ENCODE measurements at regions not wholly inside any gene's neighbourhood (a gene's known extent, or its start where the extent isn't known, plus 50 kb on each side); places are given as distances from the start of the nearest gene placed in this dataset.

DNA sequence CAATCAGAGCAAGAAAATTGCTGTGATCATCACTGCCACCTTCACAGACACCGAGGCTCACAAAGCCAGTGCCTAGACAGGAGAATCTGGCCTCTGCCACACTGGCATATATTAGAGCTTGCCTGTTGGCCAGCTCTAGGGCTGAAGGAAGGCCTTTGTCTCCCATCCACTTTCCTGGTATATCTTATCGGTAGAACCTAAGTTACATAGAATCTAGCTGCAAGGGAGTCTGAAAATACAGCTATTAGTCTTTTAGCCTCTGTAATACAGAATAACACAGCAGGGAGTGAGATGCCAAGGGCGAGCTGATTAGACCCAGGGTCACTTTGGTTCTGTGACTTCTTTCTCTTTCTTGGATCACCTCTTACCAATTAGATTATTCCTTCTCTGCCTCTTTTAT, 154.9 kb upstream of the KL start:
- Histone ChIP-seq H3K27ac (ENCODE audit: low read depth in 2 of 2, low read length in 2 of 2) (no peak overlapping the region), H3K27me3 (ENCODE audit: control insufficient read depth in 2 of 2, insufficient read depth in 2 of 2, low read length in 2 of 2) (no peaks in the 10 kb centered on the region), H3K36me3 (ENCODE audit: control insufficient read depth in 2 of 2, insufficient read depth in 2 of 2, low read length in 2 of 2) (no peaks in the 10 kb centered on the region), H3K4me3 (ENCODE audit: low read length in 2 of 2) (no peak overlapping the region), H3K9ac (ENCODE audit: low read depth in 1 of 2, low read length in 2 of 2) (no peak overlapping the region), H3K9me3 (ENCODE audit: control insufficient read depth in 2 of 2, low read length in 2 of 2) (peaks cover 0 to 3% of the 10 kb centered on the region in 2 donors), H3K4me1 (ENCODE audit: control insufficient read depth in 2 of 2, insufficient read depth in 2 of 2, low read length in 2 of 2) (no peaks in the 10 kb centered on the region)

DNA sequence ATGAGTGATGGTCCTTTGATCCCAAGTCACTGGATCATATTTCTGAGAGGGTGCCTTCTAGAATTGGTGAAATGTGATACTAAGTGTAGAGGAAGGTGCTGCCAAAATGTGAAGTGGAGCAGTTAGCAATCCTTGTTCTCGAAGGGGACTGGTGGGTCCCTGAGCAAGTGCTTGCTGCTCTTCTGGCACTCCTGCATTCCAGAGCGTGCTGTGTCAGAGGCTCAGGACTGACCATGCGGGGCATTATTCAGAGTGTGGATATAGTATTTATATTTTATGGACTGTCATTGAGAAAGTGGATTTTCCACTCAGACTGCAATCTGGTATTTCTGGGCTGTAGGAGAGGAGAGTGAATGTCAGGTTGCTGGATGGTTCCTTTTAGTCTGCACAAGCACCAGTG, 152.6 kb upstream of the KL start:
- H3K36me3 ChIP-seq (ENCODE audit: control insufficient read depth in 2 of 2, insufficient read depth in 2 of 2, low read length in 2 of 2), result no peaks in the 10 kb centered on the region
- H3K4me3 ChIP-seq (ENCODE audit: low read length in 2 of 2), result no peak overlapping the region
- H3K27ac ChIP-seq (ENCODE audit: low read depth in 2 of 2, low read length in 2 of 2), result no peak overlapping the region
- H3K9me3 ChIP-seq (ENCODE audit: control insufficient read depth in 2 of 2, low read length in 2 of 2), result peaks cover 0 to 3% of the 10 kb centered on the region in 2 donors
- no peaks in the 10 kb centered on the region for H3K27me3 ChIP-seq (ENCODE audit: control insufficient read depth in 2 of 2, insufficient read depth in 2 of 2, low read length in 2 of 2)
- H3K9ac ChIP-seq (ENCODE audit: low read depth in 1 of 2, low read length in 2 of 2), result no peak overlapping the region
- H3K4me1 ChIP-seq (ENCODE audit: control insufficient read depth in 2 of 2, insufficient read depth in 2 of 2, low read length in 2 of 2), result no peaks in the 10 kb centered on the region

DNA sequence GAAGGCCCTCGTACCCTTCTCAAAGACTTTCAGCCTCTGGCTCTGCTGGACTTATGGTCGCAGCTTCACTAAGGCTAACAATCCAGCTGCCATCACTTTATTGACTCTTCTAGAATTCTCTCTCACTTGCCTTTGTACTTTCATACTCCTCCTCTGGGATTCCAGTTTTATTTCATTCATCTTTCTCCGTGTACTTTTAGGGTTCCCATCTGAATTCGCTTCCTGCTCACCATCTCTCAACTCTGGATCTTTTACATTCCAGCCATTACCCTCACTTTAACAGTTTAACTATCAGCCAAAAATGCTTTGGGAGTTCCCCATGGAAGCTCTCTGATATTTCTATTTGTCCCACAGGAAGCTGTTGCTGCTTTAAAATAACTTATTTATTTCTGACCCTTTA, 149.3 kb upstream of the KL start:
- Histone ChIP-seq H3K36me3 (ENCODE audit: control insufficient read depth in 2 of 2, insufficient read depth in 2 of 2, low read length in 2 of 2) (no peaks in the 10 kb centered on the region), H3K4me1 (ENCODE audit: control insufficient read depth in 2 of 2, insufficient read depth in 2 of 2, low read length in 2 of 2) (no peaks in the 10 kb centered on the region), H3K27me3 (ENCODE audit: control insufficient read depth in 2 of 2, insufficient read depth in 2 of 2, low read length in 2 of 2) (no peaks in the 10 kb centered on the region), H3K9ac (ENCODE audit: low read depth in 1 of 2, low read length in 2 of 2) (no peak overlapping the region), H3K27ac (ENCODE audit: low read depth in 2 of 2, low read length in 2 of 2) (no peak overlapping the region), H3K9me3 (ENCODE audit: control insufficient read depth in 2 of 2, low read length in 2 of 2) (no peaks in the 10 kb centered on the region), H3K4me3 (ENCODE audit: low read length in 2 of 2) (no peak overlapping the region)

DNA sequence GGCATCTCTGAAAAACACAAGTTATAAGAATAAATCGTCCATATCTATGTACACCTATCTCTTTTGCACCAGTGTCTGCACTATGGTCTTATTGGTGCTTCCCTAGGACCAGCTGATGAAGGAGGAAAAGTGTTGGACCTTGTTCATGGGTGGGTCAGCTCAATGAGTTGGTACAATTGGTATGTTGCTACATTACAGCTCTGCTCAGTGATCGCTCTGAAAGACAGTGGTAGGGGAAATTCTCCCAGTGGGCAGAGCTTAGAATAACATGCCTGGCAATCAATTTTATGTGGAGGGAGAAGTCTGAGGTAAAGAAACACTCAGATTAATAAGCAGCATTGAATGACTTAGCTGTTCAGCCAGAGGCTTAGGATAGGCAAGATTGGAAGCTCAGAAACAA, 138.7 kb upstream of the KL start:
- Histone ChIP-seq H3K36me3 (ENCODE audit: control insufficient read depth in 2 of 2, insufficient read depth in 2 of 2, low read length in 2 of 2) (no peaks in the 10 kb centered on the region), H3K9ac (ENCODE audit: low read depth in 1 of 2, low read length in 2 of 2) (no peak overlapping the region), H3K9me3 (ENCODE audit: control insufficient read depth in 2 of 2, low read length in 2 of 2) (no peaks in the 10 kb centered on the region), H3K27me3 (ENCODE audit: control insufficient read depth in 2 of 2, insufficient read depth in 2 of 2, low read length in 2 of 2) (no peaks in the 10 kb centered on the region), H3K27ac (ENCODE audit: low read depth in 2 of 2, low read length in 2 of 2) (no peak overlapping the region), H3K4me3 (ENCODE audit: low read length in 2 of 2) (no peak overlapping the region), H3K4me1 (ENCODE audit: control insufficient read depth in 2 of 2, insufficient read depth in 2 of 2, low read length in 2 of 2) (no peaks in the 10 kb centered on the region)

DNA sequence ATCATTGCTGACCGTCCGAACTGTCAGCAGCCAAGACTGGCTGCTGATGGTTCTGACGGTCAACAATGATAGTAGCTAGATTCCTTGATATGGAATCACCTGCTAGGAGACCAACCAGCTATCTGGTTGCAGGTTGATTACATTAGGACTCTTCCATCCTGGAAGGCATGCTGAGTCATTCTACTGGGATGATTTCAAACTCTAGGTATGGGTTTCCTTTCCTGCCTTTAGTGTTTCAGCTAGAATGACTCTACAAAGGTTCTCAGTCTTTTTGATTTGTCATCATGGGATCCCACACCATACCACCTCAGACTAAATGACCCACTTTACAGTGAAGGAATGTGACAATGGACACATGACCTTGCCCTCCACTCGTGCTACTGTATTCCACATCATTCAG, 138.1 kb upstream of the KL start:
- H3K4me1 ChIP-seq (ENCODE audit: control insufficient read depth in 2 of 2, insufficient read depth in 2 of 2, low read length in 2 of 2), result no peaks in the 10 kb centered on the region
- no peaks in the 10 kb centered on the region for H3K9me3 ChIP-seq (ENCODE audit: control insufficient read depth in 2 of 2, low read length in 2 of 2)
- H3K27ac ChIP-seq (ENCODE audit: low read depth in 2 of 2, low read length in 2 of 2), result no peak overlapping the region
- no peaks in the 10 kb centered on the region for H3K36me3 ChIP-seq (ENCODE audit: control insufficient read depth in 2 of 2, insufficient read depth in 2 of 2, low read length in 2 of 2)
- no peak overlapping the region for H3K4me3 ChIP-seq (ENCODE audit: low read length in 2 of 2)
- H3K27me3 ChIP-seq (ENCODE audit: control insufficient read depth in 2 of 2, insufficient read depth in 2 of 2, low read length in 2 of 2), result no peaks in the 10 kb centered on the region
- H3K9ac ChIP-seq (ENCODE audit: low read depth in 1 of 2, low read length in 2 of 2), result no peak overlapping the region

DNA sequence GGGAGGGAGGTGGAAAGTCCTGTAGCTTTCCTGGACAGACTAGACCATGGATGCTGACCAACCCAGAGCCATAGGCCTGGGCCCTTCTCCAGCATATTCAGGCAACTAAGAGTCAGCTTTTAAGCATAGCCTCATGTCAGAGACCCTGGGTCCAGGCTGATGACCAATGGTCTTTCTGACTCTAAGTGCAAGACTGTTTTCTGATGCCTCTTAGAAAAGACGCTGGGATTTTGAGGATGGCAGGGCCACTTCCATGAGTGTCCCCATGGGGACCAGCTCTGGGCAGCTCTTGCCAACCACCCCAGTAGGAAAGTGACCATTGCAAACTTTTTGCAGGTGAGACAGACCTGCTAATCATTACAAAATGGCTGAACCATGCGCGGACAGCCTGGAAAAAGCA, 135.6 kb upstream of the KL start:
- Histone ChIP-seq H3K4me1 (ENCODE audit: control insufficient read depth in 2 of 2, insufficient read depth in 2 of 2, low read length in 2 of 2) (no peaks in the 10 kb centered on the region), H3K9ac (ENCODE audit: low read depth in 1 of 2, low read length in 2 of 2) (no peak overlapping the region), H3K4me3 (ENCODE audit: low read length in 2 of 2) (no peak overlapping the region), H3K36me3 (ENCODE audit: control insufficient read depth in 2 of 2, insufficient read depth in 2 of 2, low read length in 2 of 2) (no peaks in the 10 kb centered on the region), H3K27ac (ENCODE audit: low read depth in 2 of 2, low read length in 2 of 2) (no peak overlapping the region), H3K9me3 (ENCODE audit: control insufficient read depth in 2 of 2, low read length in 2 of 2) (no peaks in the 10 kb centered on the region), H3K27me3 (ENCODE audit: control insufficient read depth in 2 of 2, insufficient read depth in 2 of 2, low read length in 2 of 2) (no peaks in the 10 kb centered on the region)

DNA sequence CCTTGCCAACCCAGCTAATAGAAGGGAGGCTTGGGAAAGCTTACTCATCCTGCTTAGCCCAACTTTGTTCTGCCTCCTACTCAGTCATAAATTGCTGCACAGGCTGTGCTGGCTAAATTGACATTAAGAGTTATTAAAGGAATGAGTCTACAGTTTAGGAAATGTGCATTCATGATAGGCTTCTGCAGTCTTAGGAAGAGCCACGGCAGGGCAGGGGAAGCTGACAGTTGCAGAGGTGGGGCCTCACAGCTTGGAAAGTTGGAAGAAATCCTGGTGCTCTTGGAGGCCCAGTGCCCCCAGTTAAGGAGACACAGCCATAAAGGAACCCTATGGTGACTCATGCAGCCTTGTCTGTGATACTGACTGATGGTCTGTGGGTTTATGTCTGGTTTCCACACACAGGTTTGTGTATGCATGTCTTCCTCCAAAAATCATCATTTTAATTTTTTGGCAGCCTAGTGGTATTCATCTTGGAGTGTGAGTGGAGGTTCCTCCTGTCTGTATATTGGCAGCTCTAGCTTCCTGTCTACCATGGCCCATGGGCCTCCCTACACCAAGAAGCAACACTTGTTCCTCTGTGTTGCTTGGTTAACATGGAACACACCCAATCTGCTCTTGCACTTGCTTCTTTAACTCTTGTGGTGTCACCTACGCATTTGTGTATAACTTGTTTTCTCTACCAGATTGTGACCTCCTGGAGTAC, 135.0 kb upstream of the KL start:
- H3K4me3 ChIP-seq (ENCODE audit: low read length in 2 of 2), result no peak overlapping the region
- H3K4me1 ChIP-seq (ENCODE audit: control insufficient read depth in 2 of 2, insufficient read depth in 2 of 2, low read length in 2 of 2), result no peaks in the 10 kb centered on the region
- no peaks in the 10 kb centered on the region for H3K27me3 ChIP-seq (ENCODE audit: control insufficient read depth in 2 of 2, insufficient read depth in 2 of 2, low read length in 2 of 2)
- no peak overlapping the region for H3K27ac ChIP-seq (ENCODE audit: low read depth in 2 of 2, low read length in 2 of 2)
- no peaks in the 10 kb centered on the region for H3K36me3 ChIP-seq (ENCODE audit: control insufficient read depth in 2 of 2, insufficient read depth in 2 of 2, low read length in 2 of 2)
- H3K9me3 ChIP-seq (ENCODE audit: control insufficient read depth in 2 of 2, low read length in 2 of 2), result no peaks in the 10 kb centered on the region
- H3K9ac ChIP-seq (ENCODE audit: low read depth in 1 of 2, low read length in 2 of 2), result no peak overlapping the region

DNA sequence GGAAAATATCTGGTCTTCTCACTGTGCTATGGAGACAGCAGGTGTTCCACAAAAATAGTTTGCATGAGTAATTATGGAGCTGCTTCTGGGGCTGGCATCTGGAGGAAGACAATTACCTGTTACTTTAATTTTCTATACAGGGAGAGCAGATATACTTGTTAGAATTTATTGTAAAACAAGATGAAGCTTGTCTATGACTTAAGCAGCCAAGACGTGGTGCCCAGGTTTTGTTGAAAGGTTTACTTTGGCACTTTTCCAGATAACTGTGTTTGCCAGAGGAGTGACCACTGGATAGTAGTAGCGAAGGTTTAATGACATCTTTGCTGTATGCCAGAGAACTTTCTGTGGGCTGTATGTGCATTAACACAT, 134.5 kb upstream of the KL start:
- Histone ChIP-seq H3K9ac (ENCODE audit: low read depth in 1 of 2, low read length in 2 of 2) (no peak overlapping the region), H3K36me3 (ENCODE audit: control insufficient read depth in 2 of 2, insufficient read depth in 2 of 2, low read length in 2 of 2) (no peaks in the 10 kb centered on the region), H3K27ac (ENCODE audit: low read depth in 2 of 2, low read length in 2 of 2) (no peak overlapping the region), H3K27me3 (ENCODE audit: control insufficient read depth in 2 of 2, insufficient read depth in 2 of 2, low read length in 2 of 2) (no peaks in the 10 kb centered on the region), H3K4me3 (ENCODE audit: low read length in 2 of 2) (no peak overlapping the region), H3K4me1 (ENCODE audit: control insufficient read depth in 2 of 2, insufficient read depth in 2 of 2, low read length in 2 of 2) (no peaks in the 10 kb centered on the region), H3K9me3 (ENCODE audit: control insufficient read depth in 2 of 2, low read length in 2 of 2) (no peaks in the 10 kb centered on the region)

DNA sequence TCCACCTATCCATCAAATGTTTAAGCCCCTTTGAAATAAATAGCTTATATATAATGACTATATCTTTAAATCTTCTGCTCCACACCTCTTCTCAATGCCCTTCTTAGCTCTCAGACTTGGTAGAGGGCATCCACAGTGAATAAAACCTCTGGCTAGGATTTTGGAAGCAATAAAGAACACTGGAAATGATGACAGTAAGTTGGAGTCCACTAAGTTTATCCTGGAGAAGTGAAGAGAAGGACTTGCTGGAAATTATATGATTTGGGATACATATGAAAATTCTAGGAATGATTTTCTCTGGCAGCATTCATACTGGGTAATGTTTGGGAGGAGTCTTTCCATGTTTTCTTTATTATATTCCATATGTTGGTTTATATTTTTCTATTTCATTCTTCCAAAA, 133.5 kb upstream of the KL start:
- Histone ChIP-seq H3K36me3 (ENCODE audit: control insufficient read depth in 2 of 2, insufficient read depth in 2 of 2, low read length in 2 of 2) (no peaks in the 10 kb centered on the region), H3K9me3 (ENCODE audit: control insufficient read depth in 2 of 2, low read length in 2 of 2) (peaks cover 0 to 3% of the 10 kb centered on the region in 2 donors), H3K27ac (ENCODE audit: low read depth in 2 of 2, low read length in 2 of 2) (no peak overlapping the region), H3K9ac (ENCODE audit: low read depth in 1 of 2, low read length in 2 of 2) (no peak overlapping the region), H3K4me1 (ENCODE audit: control insufficient read depth in 2 of 2, insufficient read depth in 2 of 2, low read length in 2 of 2) (no peaks in the 10 kb centered on the region), H3K4me3 (ENCODE audit: low read length in 2 of 2) (no peak overlapping the region), H3K27me3 (ENCODE audit: control insufficient read depth in 2 of 2, insufficient read depth in 2 of 2, low read length in 2 of 2) (no peaks in the 10 kb centered on the region)

DNA sequence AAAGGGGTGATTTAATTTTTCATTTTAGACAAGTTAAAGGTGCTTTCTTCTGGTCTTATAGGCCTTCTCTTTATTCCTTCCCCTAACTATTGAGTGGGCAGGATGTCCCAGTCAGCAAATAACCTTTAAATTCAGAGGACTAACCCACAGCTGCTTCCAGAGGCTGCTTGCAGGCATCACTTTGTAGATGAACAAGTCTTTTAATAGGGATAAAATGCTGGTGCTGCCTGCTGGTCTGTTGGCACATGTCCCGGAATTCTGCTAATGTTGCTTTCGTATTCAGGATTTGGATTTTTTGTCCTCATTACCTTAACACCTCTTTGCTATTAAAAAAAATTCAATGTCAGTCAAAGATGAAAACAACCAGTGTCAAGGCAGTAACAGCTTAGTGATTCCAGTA, 132.7 kb upstream of the KL start:
- no peaks in the 10 kb centered on the region for H3K27me3 ChIP-seq (ENCODE audit: control insufficient read depth in 2 of 2, insufficient read depth in 2 of 2, low read length in 2 of 2)
- no peaks in the 10 kb centered on the region for H3K36me3 ChIP-seq (ENCODE audit: control insufficient read depth in 2 of 2, insufficient read depth in 2 of 2, low read length in 2 of 2)
- H3K9ac ChIP-seq (ENCODE audit: low read depth in 1 of 2, low read length in 2 of 2), result no peak overlapping the region
- H3K27ac ChIP-seq (ENCODE audit: low read depth in 2 of 2, low read length in 2 of 2), result no peak overlapping the region
- peaks cover 0 to 7% of the 10 kb centered on the region in 2 donors for H3K9me3 ChIP-seq (ENCODE audit: control insufficient read depth in 2 of 2, low read length in 2 of 2)
- no peak overlapping the region for H3K4me3 ChIP-seq (ENCODE audit: low read length in 2 of 2)
- H3K4me1 ChIP-seq (ENCODE audit: control insufficient read depth in 2 of 2, insufficient read depth in 2 of 2, low read length in 2 of 2), result no peaks in the 10 kb centered on the region

DNA sequence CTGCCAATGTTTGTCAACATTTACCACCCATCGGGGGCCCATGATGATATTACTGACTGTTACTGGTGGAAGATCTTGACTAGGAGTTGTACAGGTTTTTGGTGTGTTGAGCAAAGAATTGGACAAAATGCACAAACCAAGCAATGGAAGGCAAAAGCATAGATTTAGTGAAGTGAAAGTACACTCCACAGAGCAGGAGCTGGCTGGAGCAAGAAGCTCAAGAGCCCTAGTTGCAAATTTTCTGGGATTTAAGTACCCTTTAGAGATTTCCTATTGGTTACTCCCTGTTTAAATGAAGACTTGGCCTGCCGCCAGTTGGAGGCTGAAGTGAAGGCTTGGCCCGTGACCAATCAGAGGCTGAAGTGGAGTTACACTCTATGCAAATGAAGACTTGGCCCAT, 128.6 kb upstream of the KL start:
- Histone ChIP-seq H3K9ac (ENCODE audit: low read depth in 1 of 2, low read length in 2 of 2) (no peak overlapping the region), H3K27me3 (ENCODE audit: control insufficient read depth in 2 of 2, insufficient read depth in 2 of 2, low read length in 2 of 2) (no peaks in the 10 kb centered on the region), H3K9me3 (ENCODE audit: control insufficient read depth in 2 of 2, low read length in 2 of 2) (peaks cover 0 to 7% of the 10 kb centered on the region in 2 donors), H3K4me3 (ENCODE audit: low read length in 2 of 2) (no peak overlapping the region), H3K36me3 (ENCODE audit: control insufficient read depth in 2 of 2, insufficient read depth in 2 of 2, low read length in 2 of 2) (no peaks in the 10 kb centered on the region), H3K4me1 (ENCODE audit: control insufficient read depth in 2 of 2, insufficient read depth in 2 of 2, low read length in 2 of 2) (no peaks in the 10 kb centered on the region), H3K27ac (ENCODE audit: low read depth in 2 of 2, low read length in 2 of 2) (no peak overlapping the region)
